ENCODE measurements at regions not wholly inside any gene's neighbourhood (a gene's known extent, or its start where the extent isn't known, plus 50 kb on each side); places are given as distances from the start of the nearest gene placed in this dataset.

GRCh38 chr3:3551981-3552380, 247.2 kb upstream of the LRRN1 start:
- no peak for TF ChIP-seq MAX (IDR thresholded peaks at IDR 0.05)
- no peak for TF ChIP-seq JUND (IDR thresholded peaks at IDR 0.05; ENCODE audit: low read length)
- no peak for TF ChIP-seq EZH2 (IDR thresholded peaks at IDR 0.05; ENCODE audit: low read depth, low read length, severe bottlenecking)
- no peak for TF ChIP-seq CTCF (IDR thresholded peaks at IDR 0.05; ENCODE audit: control extremely low read depth in 1 of 3, insufficient read depth in 1 of 3, low read depth in 1 of 3, low read length in 3 of 3)
- no peak for TF ChIP-seq RXRA (IDR thresholded peaks at IDR 0.05; ENCODE audit: insufficient read depth, low read depth, low read length)
- TF ChIP-seq SIN3A (conservative IDR thresholded peaks at IDR 0.05 in 1 of 2, IDR thresholded peaks at IDR 0.05 in 1 of 2; ENCODE audit: low read depth in 1 of 2, low read length in 2 of 2), result no peak
- TF ChIP-seq POLR2A (IDR thresholded peaks at IDR 0.05; ENCODE audit: control extremely low read depth in 1 of 2, low read depth in 2 of 2, low read length in 2 of 2), result no peak
- TF ChIP-seq ZNF274 (IDR thresholded peaks at IDR 0.05; ENCODE audit: borderline replicate concordance, extremely low read depth, low read length), result no peak
- no peak for TF ChIP-seq TCF12 (IDR thresholded peaks at IDR 0.05; ENCODE audit: low read depth, low read length)
- no peak for TF ChIP-seq SAP30 (IDR thresholded peaks at IDR 0.05; ENCODE audit: insufficient read depth, insufficient replicate concordance, low read length)
- TF ChIP-seq CBX5 (IDR thresholded peaks at IDR 0.05; ENCODE audit: low read depth, low read length), result no peak
- TF ChIP-seq EP300 (IDR thresholded peaks at IDR 0.05; ENCODE audit: borderline replicate concordance in 1 of 2, low read depth in 2 of 2, low read length in 2 of 2), result no peak

Data from H1 (cell line).